Heart left ventricle (tissue), 16 donors: ENCODE measurements at regions not wholly inside any gene's neighbourhood (a gene's known extent, or its start where the extent isn't known, plus 50 kb on each side); places are given as distances from the start of the nearest gene placed in this dataset.

ENCODE experiments used
- ATAC-seq, 4 donors: fragments of 200-7000 bp; cut with Tn5 transposase; one replicate each; pipeline ENCODE4 v1.9.1; 2020 to 2022; ENCODE audit warnings: moderate library complexity in 4 of 4, mild to moderate bottlenecking in 3 of 4, moderate number of reproducible peaks in 1 of 4
- DNase-seq, 5 donors: peaks; one replicate each; pipeline ENCODE4 v3.0.0-alpha.2; 2020
- H3K27ac ChIP-seq, 12 donors: fragments of 200-600 bp; sonication (generic) in 4 of 12; one replicate each; pipeline versions ENCODE4 v1.5.0 to v1.8.0; 2016 to 2022; ENCODE audit warnings: mild to moderate bottlenecking in 2 of 12
- H3K27me3 ChIP-seq, 9 donors: fragments of 200-600 bp; sonication (generic) in 2 of 9; one replicate each; pipeline versions ENCODE4 v1.5.1 to v1.8.0; 2016 to 2022; ENCODE audit warnings: mild to moderate bottlenecking in 3 of 9
- H3K36me3 ChIP-seq, 9 donors: fragments of 200-600 bp; sonication (generic) in 2 of 9; one replicate each; pipeline versions ENCODE4 v1.5.0 to v1.8.0; 2018 to 2022; ENCODE audit warnings: mild to moderate bottlenecking in 2 of 9
- H3K4me1 ChIP-seq, 12 donors: fragments of 200-600 bp; sonication (generic) in 4 of 12; one replicate each; pipeline versions ENCODE4 v1.5.0 to v1.8.0; 2016 to 2022; ENCODE audit warnings: mild to moderate bottlenecking in 3 of 12
- H3K4me3 ChIP-seq, 12 donors: fragments of 200-600 bp; sonication (generic) in 4 of 12; one replicate each; pipeline versions ENCODE4 v1.5.0 to v1.8.0; 2017 to 2022; ENCODE audit warnings: mild to moderate bottlenecking in 9 of 12, moderate library complexity in 4 of 12
- H3K9me3 ChIP-seq, 12 donors: fragments of 200-600 bp; sonication (generic) in 4 of 12; one replicate each; pipeline versions ENCODE4 v1.5.0 to v1.8.0; 2016 to 2022; ENCODE audit warnings: mild to moderate bottlenecking in 1 of 12
- POLR2A ChIP-seq, 2 donors: fragments of 450-650 bp; IDR thresholded peaks; one replicate each; pipeline ENCODE4 v1.6.1; 2017; ENCODE audit warnings: antibody characterized with exemption in 2 of 2, mild to moderate bottlenecking in 2 of 2, moderate library complexity in 2 of 2
- WGBS, 4 donors: extraction: QIAGEN DNeasy Blood & Tissue Kit in 2 of 4; methylation state at CpG; one replicate each; pipeline versions ENCODE4 v1.1.5 to v1.1.7; 2013 to 2018; 5-methylcytosine and 5-hydroxymethylcytosine counted together
- intact Hi-C, 10 donors: fragments of 100-400 bp; cut with DNase I; formaldehyde crosslinking; loops; one replicate each; pipeline versions ENCODE4 v1.11.1 to v1.14.2; 2022
- TF ChIP-seq, protein P1 (sequence below), 12 donors: fragments of 200-600 bp; sonication (generic) in 4 of 12; IDR thresholded peaks; one replicate each; pipeline versions ENCODE4 v1.5.0 to v1.8.0; 2018 to 2022; ENCODE audit warnings: antibody characterized with exemption in 12 of 12, mild to moderate bottlenecking in 5 of 12
- donor health status: ischemic (EF 13 %, LVEDD 7.1; RV severe dilation, severe dysfunction).
- donor health status: healthy with polysubstance abuse.
- donor health status: DM: no; HTN: yes; CAD: no.
- donor health status: DM: no; HTN: no; CAD: no.
- donor health status: ischemic (EF 25% LVEDD 6.9; RV normal size, moderate dysfunction).
- donor health status: ischemic (EF 25% LVEDD 5.7; RV mildly dilated, moderate dysfunction).
- donor health status: healthy.
- donor health status: DM: yes; HTN: yes; CAD: no.
- donor health status: ischemic (EF 35%, LVEDD 5.7; RV mildly dilated, moderate dysfunction).
- donor health status: nonischemic (EF 11% LVEDD 7.7; RV severe dilation, severe dysfunction).
- donor health status: DM: yes; HTN: yes; CAD: no.
- donor health status: PGD.
- donor health status: ischemic (EF 29% LVEDD 5.4; RV normal size, mild dysfunction).
- donor health status: nonischemic (EF 23%, LVEDD 6.1; RV moderate dilation, normal function).

DNA sequence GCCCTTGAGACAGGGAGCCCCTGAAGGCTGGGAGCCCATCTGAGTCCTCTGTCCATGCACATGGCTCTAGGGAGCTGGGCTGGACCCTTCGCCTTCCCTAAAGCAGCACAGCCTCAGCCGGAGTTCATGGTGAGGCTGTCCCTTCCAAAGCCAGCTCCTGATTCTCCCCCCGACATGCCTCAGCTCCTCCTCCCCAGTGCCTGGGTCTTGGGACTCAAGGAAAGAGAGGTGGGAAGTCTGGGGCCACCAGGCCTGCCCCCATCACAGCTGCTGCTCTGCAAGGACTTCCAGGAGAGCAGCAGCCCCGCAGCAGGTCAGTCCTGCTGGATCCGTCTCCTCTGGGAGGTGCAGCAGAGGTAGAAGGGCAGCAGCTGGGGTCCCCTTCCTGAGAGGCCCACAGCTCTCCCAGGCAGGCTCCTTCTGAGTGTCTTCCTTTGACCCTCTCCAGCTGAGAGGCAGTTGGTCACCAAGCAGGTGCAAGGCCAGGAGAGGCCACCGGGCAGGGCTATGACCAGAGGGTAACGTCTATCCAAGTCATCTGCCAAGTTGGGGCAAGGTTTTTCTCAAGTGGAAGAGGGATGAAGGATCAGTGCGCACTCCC, 90.5 kb downstream of the ADRA2C start:
- ATAC-seq (no peak), DNase-seq (peak in 2 of 5 donors; percentile 15 to 28)
- Histone ChIP-seq H3K36me3 (no peaks in the 10 kb centered on the region), H3K4me1 (no peaks in the 10 kb centered on the region), H3K4me3 (no peak overlapping the region), H3K27me3 (peaks cover 0 to 56% (median 15%) of the 10 kb centered on the region in 9 donors), H3K27ac (no peak overlapping the region), H3K9me3 (no peaks in the 10 kb centered on the region)
- 57 to 65% (median 61%) methylated on average over 4 to 8 of the region's 8 CpGs for WGBS, 4 donors
- TF ChIP-seq, protein P1, sequence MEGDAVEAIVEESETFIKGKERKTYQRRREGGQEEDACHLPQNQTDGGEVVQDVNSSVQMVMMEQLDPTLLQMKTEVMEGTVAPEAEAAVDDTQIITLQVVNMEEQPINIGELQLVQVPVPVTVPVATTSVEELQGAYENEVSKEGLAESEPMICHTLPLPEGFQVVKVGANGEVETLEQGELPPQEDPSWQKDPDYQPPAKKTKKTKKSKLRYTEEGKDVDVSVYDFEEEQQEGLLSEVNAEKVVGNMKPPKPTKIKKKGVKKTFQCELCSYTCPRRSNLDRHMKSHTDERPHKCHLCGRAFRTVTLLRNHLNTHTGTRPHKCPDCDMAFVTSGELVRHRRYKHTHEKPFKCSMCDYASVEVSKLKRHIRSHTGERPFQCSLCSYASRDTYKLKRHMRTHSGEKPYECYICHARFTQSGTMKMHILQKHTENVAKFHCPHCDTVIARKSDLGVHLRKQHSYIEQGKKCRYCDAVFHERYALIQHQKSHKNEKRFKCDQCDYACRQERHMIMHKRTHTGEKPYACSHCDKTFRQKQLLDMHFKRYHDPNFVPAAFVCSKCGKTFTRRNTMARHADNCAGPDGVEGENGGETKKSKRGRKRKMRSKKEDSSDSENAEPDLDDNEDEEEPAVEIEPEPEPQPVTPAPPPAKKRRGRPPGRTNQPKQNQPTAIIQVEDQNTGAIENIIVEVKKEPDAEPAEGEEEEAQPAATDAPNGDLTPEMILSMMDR (IDR thresholded peaks at IDR 0.05): no peak
- TF ChIP-seq POLR2A (IDR thresholded peaks at IDR 0.05): no peak
- intact Hi-C loops: no loop called here

DNA sequence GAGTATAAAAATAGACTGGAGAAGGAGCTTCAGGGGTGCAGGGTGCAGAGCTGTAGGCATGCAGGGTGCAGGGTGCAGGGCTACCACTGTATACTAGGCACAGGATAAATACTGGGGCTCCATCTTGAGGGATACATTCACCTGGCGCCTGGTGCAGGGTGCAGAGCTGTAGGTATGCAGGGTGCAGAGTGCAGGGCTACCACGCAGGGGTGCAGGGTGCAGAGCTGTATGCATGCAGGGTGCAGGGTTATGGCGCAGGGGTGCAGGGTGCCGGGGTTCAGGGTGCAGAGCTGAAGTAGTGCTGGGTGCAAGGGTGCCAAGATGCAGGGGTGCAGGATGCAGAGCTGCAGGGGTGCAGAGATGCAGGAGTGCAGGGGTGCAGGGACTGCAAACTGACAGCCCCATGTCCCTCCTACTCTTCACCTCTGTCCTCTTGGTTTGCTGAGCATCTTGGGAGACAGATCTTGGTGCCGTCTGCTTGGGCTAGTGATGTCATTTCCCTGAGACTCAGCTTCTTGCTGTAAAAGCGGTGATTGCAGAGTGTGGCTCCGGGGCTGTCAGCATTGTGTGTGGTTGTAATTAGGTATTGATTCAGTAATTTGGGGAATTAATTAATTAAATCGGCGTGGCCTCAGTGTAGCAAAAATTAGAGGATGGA, 91.2 kb downstream of the ADRA2C start:
- no peaks in the 10 kb centered on the region for H3K9me3 ChIP-seq
- no peak overlapping the region for H3K27ac ChIP-seq
- 57 to 63% (median 59%) methylated on average over 9 of the region's 9 CpGs for whole genome bisulfite sequencing, 4 donors
- peaks cover 0 to 3% (median 0%) of the 10 kb centered on the region in 12 donors for H3K4me1 ChIP-seq
- H3K27me3 ChIP-seq: peaks cover 0 to 61% (median 17%) of the 10 kb centered on the region in 9 donors
- TF ChIP-seq, protein P1 (IDR thresholded peaks at IDR 0.05): no peak
- no peak for TF ChIP-seq POLR2A (IDR thresholded peaks at IDR 0.05)
- DNase-seq (peak in 2 of 5 donors; percentile 10 to 49), ATAC-seq (peak in 1 of 4 donors; percentile 16)
- intact Hi-C loops: no loop called here
- H3K4me3 ChIP-seq: no peak overlapping the region
- H3K36me3 ChIP-seq: no peaks in the 10 kb centered on the region

DNA sequence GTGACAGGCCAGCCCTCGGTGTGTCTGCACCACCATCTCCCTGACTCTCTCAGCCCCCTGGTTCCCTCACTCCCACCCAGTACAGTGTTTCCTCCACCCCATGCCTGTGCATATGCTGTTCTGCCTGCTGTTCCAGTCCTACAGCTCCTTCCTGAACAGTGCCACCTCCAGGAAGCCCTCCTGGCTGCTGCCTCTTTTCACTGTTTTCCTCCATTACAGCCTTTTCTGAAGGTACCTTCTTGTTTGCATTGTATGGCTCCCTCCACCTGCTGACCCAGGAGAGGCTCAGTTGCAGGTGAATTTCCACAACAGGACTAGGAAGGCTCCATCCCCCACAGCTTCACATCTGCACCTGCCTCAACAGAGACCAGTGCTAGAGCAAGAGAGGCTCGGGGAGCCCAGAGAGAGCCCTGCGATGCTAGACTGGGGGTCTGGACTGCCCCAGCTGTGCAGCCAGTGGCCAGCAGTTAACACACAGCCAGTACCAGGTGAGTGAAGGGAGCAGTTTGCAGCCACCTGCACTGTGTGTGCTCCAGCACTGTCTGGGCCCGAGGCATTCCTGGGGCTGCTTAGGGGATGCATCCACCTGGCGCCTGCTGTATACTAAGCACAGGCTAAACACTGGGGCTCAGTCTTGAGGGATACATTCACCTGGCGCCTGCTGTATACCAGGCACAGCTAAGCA, 92.0 kb downstream of the ADRA2C start:
- intact Hi-C loops: no loop called here
- H3K4me1 ChIP-seq: peaks cover 0 to 10% (median 0%) of the 10 kb centered on the region in 12 donors
- H3K27ac ChIP-seq: no peak overlapping the region
- no peaks in the 10 kb centered on the region for H3K36me3 ChIP-seq
- 57 to 71% (median 66%) methylated on average over 3 to 6 of the region's 6 CpGs for WGBS, 4 donors
- TF ChIP-seq POLR2A (IDR thresholded peaks at IDR 0.05): no peak
- TF ChIP-seq, protein P1 (IDR thresholded peaks at IDR 0.05): no peak
- ATAC-seq: no peak
- no peak overlapping the region for H3K4me3 ChIP-seq
- H3K9me3 ChIP-seq: no peaks in the 10 kb centered on the region
- peaks cover 0 to 68% (median 17%) of the 10 kb centered on the region in 9 donors for H3K27me3 ChIP-seq
- peak in 1 of 5 donors; percentile 24 for DNase-seq

DNA sequence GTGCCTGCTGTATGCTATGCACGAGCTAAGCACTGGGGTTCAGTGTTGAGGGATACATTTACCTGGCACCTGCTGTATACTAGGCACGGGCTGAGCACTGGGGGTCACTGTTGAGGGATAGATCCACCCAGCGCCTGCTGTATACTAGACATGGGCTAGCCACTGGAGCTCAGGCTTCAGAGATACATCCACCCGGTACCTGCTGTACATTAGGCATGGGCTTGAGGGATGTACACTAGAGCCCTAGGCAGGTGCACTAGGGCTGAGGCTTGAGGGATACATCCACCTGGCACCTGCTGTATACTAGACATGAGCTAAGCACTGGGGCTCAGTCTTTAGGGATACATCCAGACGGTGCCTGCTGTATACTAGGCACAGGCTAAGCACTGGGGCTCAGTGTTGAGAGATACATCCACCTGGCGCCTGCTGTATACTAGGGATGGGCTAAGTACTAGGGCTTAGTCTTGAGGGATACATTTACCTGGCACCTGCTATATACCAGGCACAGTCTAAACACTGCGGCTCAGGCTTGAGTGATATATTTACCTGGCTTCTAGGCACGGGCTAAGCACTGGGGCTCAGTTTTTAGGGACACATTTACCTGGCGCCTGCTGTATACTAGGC, 92.7 kb downstream of the ADRA2C start:
- H3K27ac ChIP-seq: no peak overlapping the region
- no peak overlapping the region for H3K4me3 ChIP-seq
- H3K27me3 ChIP-seq: peaks cover 0 to 67% (median 17%) of the 10 kb centered on the region in 9 donors
- no peaks in the 10 kb centered on the region for H3K9me3 ChIP-seq
- WGBS, 4 donors: 77 to 92% (median 80%) methylated on average over 8 to 9 of the region's 9 CpGs
- H3K36me3 ChIP-seq: no peaks in the 10 kb centered on the region
- intact Hi-C loops: no loop called here
- DNase-seq (peak in 1 of 5 donors; percentile 10), ATAC-seq (no peak)
- peaks cover 0 to 13% (median 0%) of the 10 kb centered on the region in 12 donors for H3K4me1 ChIP-seq
- TF ChIP-seq, protein P1 (IDR thresholded peaks at IDR 0.05): no peak
- TF ChIP-seq POLR2A (IDR thresholded peaks at IDR 0.05): no peak
